ENCODE measurements at regions not wholly inside any gene's neighbourhood (a gene's known extent, or its start where the extent isn't known, plus 50 kb on each side); places are given as distances from the start of the nearest gene placed in this dataset.

- TF ChIP-seq PBX3 (CRISPR knock-in tag; IDR thresholded peaks at IDR 0.05; ENCODE audit: borderline replicate concordance), result no peak
These were observed 1478.4 kb downstream of the TECRL start (continued) for GRCh38 chr4:62930884-62931283.

GRCh38 chr4:62928483-62928882, 1480.8 kb downstream of the TECRL start:
- no peaks in the 10 kb centered on the region for H3K4me1 ChIP-seq (ENCODE audit: insufficient read depth, low read length)
- H3K27ac ChIP-seq (ENCODE audit: extremely low read length, insufficient read depth, low read length), result no peak overlapping the region
- FAIRE-seq (no peak), ATAC-seq (no peak), DNase-seq (ENCODE audit: low spot score) (no peak)
- H4K20me1 ChIP-seq (ENCODE audit: insufficient read depth, low read length), result no peaks in the 10 kb centered on the region
- intact Hi-C loops (cut with micrococcal nuclease; ENCODE audit: unreplicated experiment), result no loop called here
- H3K9me3 ChIP-seq (ENCODE audit: low read length), result no peaks in the 10 kb centered on the region
- H3K27me3 ChIP-seq (ENCODE audit: control insufficient read depth in 1 of 2, insufficient read depth in 2 of 2, low read length in 2 of 2), result no peaks in the 10 kb centered on the region
- WGBS (ENCODE audit: low lambda C conversion rate), result 0% methylated on average over 3 of the region's 3 CpGs
- no TSS peak for BruUV-seq (replicated peaks)
- ChIA-PET POLR2A (no interaction called here), CTCF (ENCODE audit: low intra/inter-chr PET ratio, low total read pairs) (no interaction called here)
- TF ChIP-seq ZNF800 (CRISPR knock-in tag; IDR thresholded peaks at IDR 0.05) (no peak), CEBPZ (IDR thresholded peaks at IDR 0.05; ENCODE audit: low read length) (no peak), POLR2A (IDR thresholded peaks at IDR 0.05; ENCODE audit: insufficient read depth in 1 of 2, low read depth in 2 of 2, low read length in 2 of 2) (no peak), NFIB (CRISPR knock-in tag; IDR thresholded peaks at IDR 0.05; ENCODE audit: borderline replicate concordance) (no peak)
- H3K4me3 ChIP-seq (replicated peaks in 1 of 3; ENCODE audit: insufficient read depth in 1 of 3, low read depth in 2 of 3, low read length in 3 of 3), result no peak overlapping the region
- H2AFZ ChIP-seq (ENCODE audit: low read length), result no peak overlapping the region
- H3K79me2 ChIP-seq (ENCODE audit: insufficient read depth, low read length), result no peaks in the 10 kb centered on the region
- H3K4me2 ChIP-seq (ENCODE audit: low read depth, low read length), result no peak overlapping the region
- no peak overlapping the region for H3K9ac ChIP-seq (ENCODE audit: insufficient read depth, low read depth, low read length)
- H3K36me3 ChIP-seq (replicated peaks in 1 of 2; ENCODE audit: control insufficient read depth in 1 of 2, insufficient read depth in 2 of 2, low read length in 2 of 2), result no peaks in the 10 kb centered on the region
- in situ Hi-C loops (cut with HindIII; ENCODE audit: extremely low pct_ligation_motif_present, low pct_unique_long_range_greater_than_20kb), result no loop called here

Measured in HepG2 (cell line).